ENCODE measurements at regions not wholly inside any gene's neighbourhood (a gene's known extent, or its start where the extent isn't known, plus 50 kb on each side); places are given as distances from the start of the nearest gene placed in this dataset.

GRCh38 chr2:16076911-16077310 is 136.6 kb downstream of the MYCN start:
- TF ChIP-seq CTCF (IDR thresholded peaks at IDR 0.05) (no peak), POLR2A (IDR thresholded peaks at IDR 0.05) (no peak)
